ENCODE measurements at regions not wholly inside any gene's neighbourhood (a gene's known extent, or its start where the extent isn't known, plus 50 kb on each side); places are given as distances from the start of the nearest gene placed in this dataset.

- TF ChIP-seq, protein P1, sequence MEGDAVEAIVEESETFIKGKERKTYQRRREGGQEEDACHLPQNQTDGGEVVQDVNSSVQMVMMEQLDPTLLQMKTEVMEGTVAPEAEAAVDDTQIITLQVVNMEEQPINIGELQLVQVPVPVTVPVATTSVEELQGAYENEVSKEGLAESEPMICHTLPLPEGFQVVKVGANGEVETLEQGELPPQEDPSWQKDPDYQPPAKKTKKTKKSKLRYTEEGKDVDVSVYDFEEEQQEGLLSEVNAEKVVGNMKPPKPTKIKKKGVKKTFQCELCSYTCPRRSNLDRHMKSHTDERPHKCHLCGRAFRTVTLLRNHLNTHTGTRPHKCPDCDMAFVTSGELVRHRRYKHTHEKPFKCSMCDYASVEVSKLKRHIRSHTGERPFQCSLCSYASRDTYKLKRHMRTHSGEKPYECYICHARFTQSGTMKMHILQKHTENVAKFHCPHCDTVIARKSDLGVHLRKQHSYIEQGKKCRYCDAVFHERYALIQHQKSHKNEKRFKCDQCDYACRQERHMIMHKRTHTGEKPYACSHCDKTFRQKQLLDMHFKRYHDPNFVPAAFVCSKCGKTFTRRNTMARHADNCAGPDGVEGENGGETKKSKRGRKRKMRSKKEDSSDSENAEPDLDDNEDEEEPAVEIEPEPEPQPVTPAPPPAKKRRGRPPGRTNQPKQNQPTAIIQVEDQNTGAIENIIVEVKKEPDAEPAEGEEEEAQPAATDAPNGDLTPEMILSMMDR (IDR thresholded peaks at IDR 0.05; ENCODE audit: low read length): no peak
- no peak for TF ChIP-seq EZH2phosphoT487 (IDR thresholded peaks at IDR 0.05; ENCODE audit: low read length)
Measured at GRCh38 chr18:2244641-2245040, 326.7 kb downstream of the METTL4 start.
